GM23338 (cell line): ENCODE measurements at regions not wholly inside any gene's neighbourhood (a gene's known extent, or its start where the extent isn't known, plus 50 kb on each side); places are given as distances from the start of the nearest gene placed in this dataset.

Experiments
- ATAC-seq: fragments of 200-7000 bp; cut with Tn5 transposase; 3 replicates; pipeline ENCODE4 v1.9.1; 2020
- DNase-seq: peaks from one replicate; pipeline ENCODE4 v3.0.0-alpha.2; 2015; ENCODE audit warnings: low spot score
- H2AFZ ChIP-seq: fragments of 200-600 bp; sonication (generic); 2 replicates; pipeline ENCODE4 v1.8.0; 2016; ENCODE audit warnings: antibody characterized with exemption, mild to moderate bottlenecking, moderate library complexity
- H3F3A ChIP-seq: fragments of 200-600 bp; sonication (generic); replicated peaks from 2 replicates; pipeline ENCODE4 v1.8.0; 2017; ENCODE audit warnings: antibody characterized with exemption, mixed run types, low read depth
- H3K27ac ChIP-seq: fragments of 200-600 bp; sonication (generic); 2 replicates; pipeline ENCODE4 v1.6.1; 2016; ENCODE audit warnings: low read depth
- H3K27me3 ChIP-seq: fragments of 200-600 bp; sonication (generic); 2 replicates; pipeline ENCODE4 v1.8.0; 2016; ENCODE audit warnings: mild to moderate bottlenecking, mixed run types, moderate library complexity; ENCODE audit not compliant: insufficient read depth
- H3K36me3 ChIP-seq: fragments of 200-600 bp; sonication (generic); 2 replicates; pipeline ENCODE4 v1.8.0; 2016; ENCODE audit warnings: mild to moderate bottlenecking; ENCODE audit not compliant: insufficient read depth
- H3K4me1 ChIP-seq: fragments of 200-600 bp; sonication (generic); 2 replicates; pipeline ENCODE4 v1.8.0; 2016; ENCODE audit warnings: mild to moderate bottlenecking, moderate library complexity; ENCODE audit not compliant: insufficient read depth
- H3K4me2 ChIP-seq: fragments of 200-600 bp; sonication (generic); 2 replicates; pipeline ENCODE4 v1.7.1; 2017; ENCODE audit warnings: mixed run types
- H3K4me3 ChIP-seq: fragments of 200-600 bp; sonication (generic); 2 replicates; pipeline ENCODE4 v1.6.1; 2016; ENCODE audit warnings: mixed run types
- H3K79me2 ChIP-seq: fragments of 200-600 bp; sonication (generic); replicated peaks from 2 replicates; pipeline ENCODE4 v1.8.0; 2017; ENCODE audit warnings: mild to moderate bottlenecking; ENCODE audit not compliant: insufficient read depth
- H3K9me2 ChIP-seq: fragments of 200-600 bp; sonication (generic); 2 replicates; pipeline ENCODE4 v1.8.0; 2017; ENCODE audit not compliant: insufficient read depth
- H4K20me1 ChIP-seq: fragments of 200-600 bp; sonication (generic); replicated peaks from 2 replicates; pipeline ENCODE4 v1.8.0; 2017; ENCODE audit warnings: mild to moderate bottlenecking; ENCODE audit not compliant: insufficient read depth
- H3K27ac Mint-ChIP-seq: 2 replicates; pipeline ENCODE4 v1.8.0; 2020; ENCODE audit warnings: inconsistent platforms, mild to moderate bottlenecking, moderate library complexity, mixed read lengths
- H3K27me3 Mint-ChIP-seq: 3 replicates; pipeline ENCODE4 v1.8.0; 2022; ENCODE audit warnings: low read depth, mild to moderate bottlenecking, moderate library complexity, mixed read lengths, inconsistent platforms; ENCODE audit not compliant: insufficient read depth, poor library complexity
- H3K36me3 Mint-ChIP-seq: 3 replicates; pipeline ENCODE4 v1.8.0; 2021; ENCODE audit warnings: low read depth, mild to moderate bottlenecking, inconsistent platforms, moderate library complexity, mixed read lengths
- H3K4me1 Mint-ChIP-seq: 3 replicates; pipeline ENCODE4 v1.8.0; 2020; ENCODE audit warnings: mild to moderate bottlenecking, inconsistent platforms, mixed read lengths
- H3K4me3 Mint-ChIP-seq: 3 replicates; pipeline ENCODE4 v1.8.0; 2021; ENCODE audit warnings: moderate library complexity, mild to moderate bottlenecking, inconsistent platforms, mixed read lengths
- H3K9me3 Mint-ChIP-seq: 3 replicates; pipeline ENCODE4 v1.8.0; 2020; ENCODE audit warnings: moderate library complexity, mild to moderate bottlenecking, inconsistent platforms, mixed read lengths
- CREB1 ChIP-seq: fragments of 250-450 bp; sonication (Bioruptor Pico); IDR thresholded peaks from 2 replicates; pipeline ENCODE4 v1.5.0; 2020; ENCODE audit warnings: low read depth, mild to moderate bottlenecking, moderate library complexity
- EZH2 ChIP-seq: fragments of 200-600 bp; sonication (generic); IDR thresholded peaks from one replicate; pipeline ENCODE4 v1.8.0; 2017; ENCODE audit warnings: antibody characterized with exemption, mild to moderate bottlenecking, low read depth; ENCODE audit not compliant: unreplicated experiment
- EZH2phosphoT487 ChIP-seq: fragments of 200-600 bp; sonication (generic); IDR thresholded peaks from one replicate; pipeline ENCODE4 v1.8.1; 2018; ENCODE audit warnings: antibody characterized with exemption; ENCODE audit not compliant: unreplicated experiment
- JUNB ChIP-seq: IDR thresholded peaks from one replicate; pipeline ENCODE4 v1.6.1; 2016; ENCODE audit warnings: antibody characterized with exemption; ENCODE audit not compliant: unreplicated experiment
- NANOG ChIP-seq: IDR thresholded peaks from 2 replicates; pipeline ENCODE4 v1.6.1; 2016; ENCODE audit warnings: antibody characterized with exemption, borderline replicate concordance
- POLR2AphosphoS5 ChIP-seq: IDR thresholded peaks from 2 replicates; pipeline ENCODE4 v1.6.1; 2016; ENCODE audit warnings: antibody characterized with exemption, low read depth
- STAT1 ChIP-seq: IDR thresholded peaks from one replicate; pipeline ENCODE4 v1.6.1; 2016; ENCODE audit warnings: antibody characterized with exemption; ENCODE audit not compliant: unreplicated experiment
- ZNF331 ChIP-seq: fragments of 250-450 bp; sonication (Bioruptor Pico); IDR thresholded peaks from 2 replicates; pipeline ENCODE4 v1.5.0; 2020; ENCODE audit warnings: low read depth, mild to moderate bottlenecking, moderate library complexity
- TF ChIP-seq, protein P1 (sequence below): IDR thresholded peaks from one replicate; pipeline ENCODE4 v1.6.1; 2018; ENCODE audit warnings: antibody characterized with exemption; ENCODE audit not compliant: unreplicated experiment
- TF ChIP-seq, protein P2 (sequence below): IDR thresholded peaks from 2 replicates; pipeline ENCODE4 v1.6.1; 2016; ENCODE audit warnings: antibody characterized with exemption
- TF ChIP-seq, protein P3 (sequence below): fragments of 250-450 bp; sonication (Bioruptor Pico); IDR thresholded peaks from 2 replicates; pipeline ENCODE4 v1.5.0; 2020; ENCODE audit warnings: mild to moderate bottlenecking, moderate library complexity

DNA sequence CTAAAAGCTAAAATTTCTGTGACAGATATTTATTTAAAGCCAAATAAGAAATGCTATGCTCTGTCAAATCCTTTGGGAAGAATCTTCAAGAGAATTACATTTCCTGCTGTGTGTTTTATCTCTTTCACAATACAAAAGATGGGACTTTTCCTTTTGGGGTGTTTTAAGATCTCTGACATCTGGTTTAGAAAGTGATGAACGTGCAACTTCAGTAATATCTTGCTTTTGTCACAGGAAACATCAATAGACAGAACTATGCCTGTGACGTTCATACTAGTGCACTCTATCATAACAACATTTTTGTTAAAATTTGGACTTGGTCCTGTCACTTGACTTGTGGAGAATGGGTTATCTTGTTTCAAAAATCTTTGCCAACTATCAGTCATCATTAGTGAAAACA, 195.7 kb upstream of the KCNMB2 start:
- H2AFZ ChIP-seq: no peak overlapping the region
- no peak overlapping the region for H3K4me3 ChIP-seq
- peaks cover 3% of the 10 kb centered on the region for H3K27me3 Mint-ChIP-seq
- H4K20me1 ChIP-seq: no peaks in the 10 kb centered on the region
- H3K36me3 Mint-ChIP-seq: no peaks in the 10 kb centered on the region
- TF ChIP-seq, protein P1, sequence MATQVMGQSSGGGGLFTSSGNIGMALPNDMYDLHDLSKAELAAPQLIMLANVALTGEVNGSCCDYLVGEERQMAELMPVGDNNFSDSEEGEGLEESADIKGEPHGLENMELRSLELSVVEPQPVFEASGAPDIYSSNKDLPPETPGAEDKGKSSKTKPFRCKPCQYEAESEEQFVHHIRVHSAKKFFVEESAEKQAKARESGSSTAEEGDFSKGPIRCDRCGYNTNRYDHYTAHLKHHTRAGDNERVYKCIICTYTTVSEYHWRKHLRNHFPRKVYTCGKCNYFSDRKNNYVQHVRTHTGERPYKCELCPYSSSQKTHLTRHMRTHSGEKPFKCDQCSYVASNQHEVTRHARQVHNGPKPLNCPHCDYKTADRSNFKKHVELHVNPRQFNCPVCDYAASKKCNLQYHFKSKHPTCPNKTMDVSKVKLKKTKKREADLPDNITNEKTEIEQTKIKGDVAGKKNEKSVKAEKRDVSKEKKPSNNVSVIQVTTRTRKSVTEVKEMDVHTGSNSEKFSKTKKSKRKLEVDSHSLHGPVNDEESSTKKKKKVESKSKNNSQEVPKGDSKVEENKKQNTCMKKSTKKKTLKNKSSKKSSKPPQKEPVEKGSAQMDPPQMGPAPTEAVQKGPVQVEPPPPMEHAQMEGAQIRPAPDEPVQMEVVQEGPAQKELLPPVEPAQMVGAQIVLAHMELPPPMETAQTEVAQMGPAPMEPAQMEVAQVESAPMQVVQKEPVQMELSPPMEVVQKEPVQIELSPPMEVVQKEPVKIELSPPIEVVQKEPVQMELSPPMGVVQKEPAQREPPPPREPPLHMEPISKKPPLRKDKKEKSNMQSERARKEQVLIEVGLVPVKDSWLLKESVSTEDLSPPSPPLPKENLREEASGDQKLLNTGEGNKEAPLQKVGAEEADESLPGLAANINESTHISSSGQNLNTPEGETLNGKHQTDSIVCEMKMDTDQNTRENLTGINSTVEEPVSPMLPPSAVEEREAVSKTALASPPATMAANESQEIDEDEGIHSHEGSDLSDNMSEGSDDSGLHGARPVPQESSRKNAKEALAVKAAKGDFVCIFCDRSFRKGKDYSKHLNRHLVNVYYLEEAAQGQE: no peak
- TF ChIP-seq NANOG (no peak), EZH2phosphoT487 (no peak), POLR2AphosphoS5 (no peak), CREB1 (CRISPR knock-in tag) (no peak), JUNB (no peak)
- no peaks in the 10 kb centered on the region for H3K9me3 Mint-ChIP-seq
- DNase-seq (no peak), ATAC-seq (no peak)
- H3K4me3 Mint-ChIP-seq: no peak overlapping the region
- H3K36me3 ChIP-seq: no peaks in the 10 kb centered on the region
- H3F3A ChIP-seq: no peaks in the 10 kb centered on the region
- no peaks in the 10 kb centered on the region for H3K9me2 ChIP-seq
- H3K4me1 ChIP-seq: peaks cover 4% of the 10 kb centered on the region; the same call in 1 of the 2 replicates
- H3K79me2 ChIP-seq: no peaks in the 10 kb centered on the region
- H3K27ac ChIP-seq: no peak overlapping the region
- H3K27ac Mint-ChIP-seq: no peak overlapping the region
- H3K4me2 ChIP-seq: no peak overlapping the region
- peaks cover 12% of the 10 kb centered on the region for H3K4me1 Mint-ChIP-seq
- H3K27me3 ChIP-seq: no peaks in the 10 kb centered on the region

DNA sequence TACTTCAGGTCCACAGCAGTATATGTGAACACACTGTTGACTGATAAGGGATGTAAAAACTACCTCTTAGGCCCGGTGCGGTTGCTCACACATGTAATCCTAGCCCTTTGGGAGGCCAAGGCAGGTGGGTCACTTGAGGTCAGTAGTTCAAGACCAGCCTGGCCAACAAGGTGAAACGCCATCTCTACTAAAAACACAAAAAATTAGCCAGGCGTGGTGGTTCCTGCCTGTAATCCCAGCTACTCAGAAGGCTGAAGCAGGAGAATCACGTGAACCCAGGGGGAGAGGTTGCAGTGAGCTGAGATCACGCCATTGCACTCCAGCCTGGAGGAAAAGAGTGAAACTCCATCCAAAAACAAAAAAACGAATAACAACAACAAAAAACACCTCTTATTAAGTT, 194.6 kb upstream of the KCNMB2 start:
- no peaks in the 10 kb centered on the region for H3K36me3 Mint-ChIP-seq
- no peaks in the 10 kb centered on the region for H3K9me3 Mint-ChIP-seq
- DNase-seq (no peak), ATAC-seq (no peak)
- H3K4me2 ChIP-seq: peak overlapping the region; percentile 3; the same call in 1 of the 2 replicates
- no peak overlapping the region for H3K27ac ChIP-seq
- no peak overlapping the region for H3K4me3 ChIP-seq
- peaks cover 4% of the 10 kb centered on the region; the same call in 1 of the 2 replicates for H3K4me1 ChIP-seq
- no peak overlapping the region for H2AFZ ChIP-seq
- no peaks in the 10 kb centered on the region for H3K9me2 ChIP-seq
- no peaks in the 10 kb centered on the region for H3K27me3 ChIP-seq
- no peaks in the 10 kb centered on the region for H3K79me2 ChIP-seq
- H3K27me3 Mint-ChIP-seq: peaks cover 3% of the 10 kb centered on the region
- H4K20me1 ChIP-seq: no peaks in the 10 kb centered on the region
- no peak overlapping the region for H3K4me3 Mint-ChIP-seq
- H3K4me1 Mint-ChIP-seq: peaks cover 12% of the 10 kb centered on the region
- H3F3A ChIP-seq: no peaks in the 10 kb centered on the region
- H3K27ac Mint-ChIP-seq: peak overlapping the region; percentile 25; the same call in 1 of the 2 replicates
- H3K36me3 ChIP-seq: no peaks in the 10 kb centered on the region
- TF ChIP-seq EZH2 (no peak), ZNF331 (CRISPR knock-in tag) (no peak), STAT1 (no peak), POLR2AphosphoS5 (no peak), JUNB (no peak), NANOG (no peak)
- TF ChIP-seq, protein P2, sequence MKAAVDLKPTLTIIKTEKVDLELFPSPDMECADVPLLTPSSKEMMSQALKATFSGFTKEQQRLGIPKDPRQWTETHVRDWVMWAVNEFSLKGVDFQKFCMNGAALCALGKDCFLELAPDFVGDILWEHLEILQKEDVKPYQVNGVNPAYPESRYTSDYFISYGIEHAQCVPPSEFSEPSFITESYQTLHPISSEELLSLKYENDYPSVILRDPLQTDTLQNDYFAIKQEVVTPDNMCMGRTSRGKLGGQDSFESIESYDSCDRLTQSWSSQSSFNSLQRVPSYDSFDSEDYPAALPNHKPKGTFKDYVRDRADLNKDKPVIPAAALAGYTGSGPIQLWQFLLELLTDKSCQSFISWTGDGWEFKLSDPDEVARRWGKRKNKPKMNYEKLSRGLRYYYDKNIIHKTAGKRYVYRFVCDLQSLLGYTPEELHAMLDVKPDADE: no peak
- TF ChIP-seq, protein P3, sequence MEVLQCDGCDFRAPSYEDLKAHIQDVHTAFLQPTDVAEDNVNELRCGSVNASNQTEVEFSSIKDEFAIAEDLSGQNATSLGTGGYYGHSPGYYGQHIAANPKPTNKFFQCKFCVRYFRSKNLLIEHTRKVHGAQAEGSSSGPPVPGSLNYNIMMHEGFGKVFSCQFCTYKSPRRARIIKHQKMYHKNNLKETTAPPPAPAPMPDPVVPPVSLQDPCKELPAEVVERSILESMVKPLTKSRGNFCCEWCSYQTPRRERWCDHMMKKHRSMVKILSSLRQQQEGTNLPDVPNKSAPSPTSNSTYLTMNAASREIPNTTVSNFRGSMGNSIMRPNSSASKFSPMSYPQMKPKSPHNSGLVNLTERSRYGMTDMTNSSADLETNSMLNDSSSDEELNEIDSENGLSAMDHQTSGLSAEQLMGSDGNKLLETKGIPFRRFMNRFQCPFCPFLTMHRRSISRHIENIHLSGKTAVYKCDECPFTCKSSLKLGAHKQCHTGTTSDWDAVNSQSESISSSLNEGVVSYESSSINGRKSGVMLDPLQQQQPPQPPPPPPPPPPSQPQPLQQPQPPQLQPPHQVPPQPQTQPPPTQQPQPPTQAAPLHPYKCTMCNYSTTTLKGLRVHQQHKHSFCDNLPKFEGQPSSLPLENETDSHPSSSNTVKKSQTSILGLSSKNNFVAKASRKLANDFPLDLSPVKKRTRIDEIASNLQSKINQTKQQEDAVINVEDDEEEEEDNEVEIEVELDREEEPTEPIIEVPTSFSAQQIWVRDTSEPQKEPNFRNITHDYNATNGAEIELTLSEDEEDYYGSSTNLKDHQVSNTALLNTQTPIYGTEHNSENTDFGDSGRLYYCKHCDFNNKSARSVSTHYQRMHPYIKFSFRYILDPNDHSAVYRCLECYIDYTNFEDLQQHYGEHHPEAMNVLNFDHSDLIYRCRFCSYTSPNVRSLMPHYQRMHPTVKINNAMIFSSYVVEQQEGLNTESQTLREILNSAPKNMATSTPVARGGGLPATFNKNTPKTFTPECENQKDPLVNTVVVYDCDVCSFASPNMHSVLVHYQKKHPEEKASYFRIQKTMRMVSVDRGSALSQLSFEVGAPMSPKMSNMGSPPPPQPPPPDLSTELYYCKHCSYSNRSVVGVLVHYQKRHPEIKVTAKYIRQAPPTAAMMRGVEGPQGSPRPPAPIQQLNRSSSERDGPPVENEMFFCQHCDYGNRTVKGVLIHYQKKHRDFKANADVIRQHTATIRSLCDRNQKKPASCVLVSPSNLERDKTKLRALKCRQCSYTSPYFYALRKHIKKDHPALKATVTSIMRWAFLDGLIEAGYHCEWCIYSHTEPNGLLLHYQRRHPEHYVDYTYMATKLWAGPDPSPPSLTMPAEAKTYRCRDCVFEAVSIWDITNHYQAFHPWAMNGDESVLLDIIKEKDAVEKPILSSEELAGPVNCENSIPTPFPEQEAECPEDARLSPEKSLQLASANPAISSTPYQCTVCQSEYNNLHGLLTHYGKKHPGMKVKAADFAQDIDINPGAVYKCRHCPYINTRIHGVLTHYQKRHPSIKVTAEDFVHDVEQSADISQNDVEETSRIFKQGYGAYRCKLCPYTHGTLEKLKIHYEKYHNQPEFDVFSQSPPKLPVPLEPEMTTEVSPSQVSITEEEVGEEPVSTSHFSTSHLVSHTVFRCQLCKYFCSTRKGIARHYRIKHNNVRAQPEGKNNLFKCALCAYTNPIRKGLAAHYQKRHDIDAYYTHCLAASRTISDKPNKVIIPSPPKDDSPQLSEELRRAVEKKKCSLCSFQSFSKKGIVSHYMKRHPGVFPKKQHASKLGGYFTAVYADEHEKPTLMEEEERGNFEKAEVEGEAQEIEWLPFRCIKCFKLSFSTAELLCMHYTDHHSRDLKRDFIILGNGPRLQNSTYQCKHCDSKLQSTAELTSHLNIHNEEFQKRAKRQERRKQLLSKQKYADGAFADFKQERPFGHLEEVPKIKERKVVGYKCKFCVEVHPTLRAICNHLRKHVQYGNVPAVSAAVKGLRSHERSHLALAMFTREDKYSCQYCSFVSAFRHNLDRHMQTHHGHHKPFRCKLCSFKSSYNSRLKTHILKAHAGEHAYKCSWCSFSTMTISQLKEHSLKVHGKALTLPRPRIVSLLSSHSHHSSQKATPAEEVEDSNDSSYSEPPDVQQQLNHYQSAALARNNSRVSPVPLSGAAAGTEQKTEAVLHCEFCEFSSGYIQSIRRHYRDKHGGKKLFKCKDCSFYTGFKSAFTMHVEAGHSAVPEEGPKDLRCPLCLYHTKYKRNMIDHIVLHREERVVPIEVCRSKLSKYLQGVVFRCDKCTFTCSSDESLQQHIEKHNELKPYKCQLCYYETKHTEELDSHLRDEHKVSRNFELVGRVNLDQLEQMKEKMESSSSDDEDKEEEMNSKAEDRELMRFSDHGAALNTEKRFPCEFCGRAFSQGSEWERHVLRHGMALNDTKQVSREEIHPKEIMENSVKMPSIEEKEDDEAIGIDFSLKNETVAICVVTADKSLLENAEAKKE (CRISPR knock-in tag): no peak
